Progenitor cell of endocrine pancreas (in vitro differentiated cells): ENCODE measurements at regions not wholly inside any gene's neighbourhood (a gene's known extent, or its start where the extent isn't known, plus 50 kb on each side); places are given as distances from the start of the nearest gene placed in this dataset.

ENCODE experiments used
- DNase-seq: peaks from one replicate; pipeline ENCODE4 v3.0.0; 2021; ENCODE audit warnings: low spot score; ENCODE audit not compliant: unreplicated experiment
- H3K27ac Mint-ChIP-seq: 2 replicates; pipeline ENCODE4 v1.8.0; 2021; ENCODE audit warnings: mild to moderate bottlenecking, moderate library complexity, mixed read lengths
- H3K27me3 Mint-ChIP-seq: 2 replicates; pipeline ENCODE4 v1.8.0; 2021; ENCODE audit warnings: mixed read lengths
- H3K36me3 Mint-ChIP-seq: 2 replicates; pipeline ENCODE4 v1.8.0; 2022; ENCODE audit warnings: mixed read lengths; ENCODE audit not compliant: insufficient read depth
- H3K4me1 Mint-ChIP-seq: 2 replicates; pipeline ENCODE4 v1.8.0; 2021; ENCODE audit warnings: low read depth, mixed read lengths
- H3K4me3 Mint-ChIP-seq: 2 replicates; pipeline ENCODE4 v1.8.0; 2021; ENCODE audit warnings: low read depth, mild to moderate bottlenecking, moderate library complexity, mixed read lengths
- H3K9me3 Mint-ChIP-seq: 2 replicates; pipeline ENCODE4 v1.8.0; 2021; ENCODE audit warnings: low read depth, mixed read lengths
- CTCF ChIP-seq: fragments of 200-600 bp; sonication (generic); IDR thresholded peaks from one replicate; pipeline ENCODE4 v1.5.0; 2021; ENCODE audit warnings: antibody characterized with exemption, mild to moderate bottlenecking; ENCODE audit not compliant: unreplicated experiment

GRCh38 chr5:27479859-27480258, 441.5 kb upstream of the CDH9 start:
- H3K36me3 Mint-ChIP-seq = peaks cover 42% of the 10 kb centered on the region
- H3K4me1 Mint-ChIP-seq = no peaks in the 10 kb centered on the region
- H3K27me3 Mint-ChIP-seq = no peaks in the 10 kb centered on the region
- H3K27ac Mint-ChIP-seq = no peak overlapping the region
- H3K4me3 Mint-ChIP-seq = no peak overlapping the region
- peaks cover 15% of the 10 kb centered on the region for H3K9me3 Mint-ChIP-seq
- no peak for DNase-seq
- TF ChIP-seq CTCF = no peak

GRCh38 chr5:27477550-27477949, 439.2 kb upstream of the CDH9 start:
- Mint-ChIP-seq H3K4me1 (peaks cover 3% of the 10 kb centered on the region), H3K36me3 (peaks cover 42% of the 10 kb centered on the region), H3K4me3 (no peak overlapping the region), H3K27me3 (no peaks in the 10 kb centered on the region), H3K27ac (no peak overlapping the region), H3K9me3 (peaks cover 15% of the 10 kb centered on the region)
- no peak for DNase-seq
- no peak for TF ChIP-seq CTCF

GRCh38 chr5:27476356-27476988, 438.1 kb upstream of the CDH9 start:
- DNase-seq = no peak
- Mint-ChIP-seq H3K4me3 (no peak overlapping the region), H3K36me3 (peaks cover 40% of the 10 kb centered on the region), H3K9me3 (peaks cover 18% of the 10 kb centered on the region), H3K27ac (no peak overlapping the region), H3K27me3 (no peaks in the 10 kb centered on the region), H3K4me1 (peaks cover 3% of the 10 kb centered on the region)
- no peak for TF ChIP-seq CTCF

- Mint-ChIP-seq H3K9me3 (peaks cover 18% of the 10 kb centered on the region), H3K4me3 (peak overlapping the region; percentile 50), H3K36me3 (peaks cover 38% of the 10 kb centered on the region), H3K27ac (no peak overlapping the region), H3K4me1 (peaks cover 3% of the 10 kb centered on the region), H3K27me3 (no peaks in the 10 kb centered on the region)
- no peak for DNase-seq
- no peak for TF ChIP-seq CTCF
Measured at GRCh38 chr5:27475063-27475462, 436.7 kb upstream of the CDH9 start.

- Mint-ChIP-seq H3K9me3 (peaks cover 18% of the 10 kb centered on the region), H3K4me1 (peaks cover 3% of the 10 kb centered on the region), H3K36me3 (peaks cover 38% of the 10 kb centered on the region), H3K27ac (no peak overlapping the region), H3K4me3 (peak overlapping the region; percentile 94), H3K27me3 (no peaks in the 10 kb centered on the region)
- TF ChIP-seq CTCF = no peak
- no peak for DNase-seq
Measured at GRCh38 chr5:27474395-27474794, 436.0 kb upstream of the CDH9 start.
